Neuronal stem cell (in vitro differentiated cells): ENCODE measurements at regions not wholly inside any gene's neighbourhood (a gene's known extent, or its start where the extent isn't known, plus 50 kb on each side); places are given as distances from the start of the nearest gene placed in this dataset.
"Not testable (repeated sequence)": the region's sequence is repeated elsewhere in the genome, so short reads cannot be mapped to it uniquely, and the experiment has no call there.

Experiments used
- DNase-seq: peaks from one replicate; pipeline ENCODE4 v3.0.0-alpha.2; 2013; ENCODE audit warnings: low spot score
- H2AFZ ChIP-seq: one replicate; pipeline ENCODE4 v1.6.1; 2013; ENCODE audit warnings: mild to moderate bottlenecking, low read length, inconsistent platforms
- H2AK5ac ChIP-seq: 2 replicates; pipeline ENCODE4 v1.6.1; 2013; ENCODE audit warnings: low read depth, mild to moderate bottlenecking, inconsistent platforms, low read length, moderate library complexity, mixed read lengths
- H2BK120ac ChIP-seq: 2 replicates; pipeline ENCODE4 v1.6.1; 2013; ENCODE audit warnings: low read depth, mild to moderate bottlenecking, inconsistent platforms, low read length, moderate library complexity, mixed read lengths
- H2BK12ac ChIP-seq: one replicate; pipeline ENCODE4 v1.6.1; 2013; ENCODE audit warnings: low read length, inconsistent platforms
- H2BK15ac ChIP-seq: 2 replicates; pipeline ENCODE4 v1.6.1; 2013; ENCODE audit warnings: mild to moderate bottlenecking, low read length, inconsistent platforms, mixed read lengths
- H2BK5ac ChIP-seq: one replicate; pipeline ENCODE4 v1.6.1; 2013; ENCODE audit warnings: inconsistent platforms, mild to moderate bottlenecking, low read length, moderate library complexity
- H3K14ac ChIP-seq: one replicate; pipeline ENCODE4 v1.6.1; 2013; ENCODE audit warnings: low read length, inconsistent platforms
- H3K18ac ChIP-seq: 2 replicates; pipeline ENCODE4 v1.6.1; 2013; ENCODE audit warnings: low read length, inconsistent platforms
- H3K23ac ChIP-seq: 2 replicates; pipeline ENCODE4 v1.6.1; 2013; ENCODE audit warnings: low read depth, mild to moderate bottlenecking, mixed read lengths, low read length, inconsistent platforms; ENCODE audit not compliant: poor library complexity
- H3K27ac ChIP-seq: replicated peaks from 3 replicates; pipeline ENCODE4 v1.5.1; 2013; ENCODE audit warnings: low read length, inconsistent platforms
- H3K27me3 ChIP-seq, 3 experiments: 2 replicates each; pipeline ENCODE4 v1.6.1; 2013; ENCODE audit warnings: low read length in 3 of 3, mild to moderate bottlenecking in 2 of 3, inconsistent platforms in 1 of 3, low read depth in 1 of 3, mixed read lengths in 1 of 3, moderate library complexity in 1 of 3; ENCODE audit not compliant: control insufficient read depth in 3 of 3, insufficient read depth in 3 of 3
- H3K36me3 ChIP-seq, 2 donors: replicated peaks in 1 of 2; 2 replicates each; pipeline ENCODE4 v1.6.1; 2013; ENCODE audit warnings: low read length in 2 of 2; ENCODE audit not compliant: control insufficient read depth in 2 of 2, insufficient read depth in 2 of 2
- H3K4ac ChIP-seq: 2 replicates; pipeline ENCODE4 v1.6.1; 2013; ENCODE audit warnings: inconsistent platforms, mild to moderate bottlenecking, low read length, moderate library complexity
- H3K4me1 ChIP-seq, 2 donors: 1 replicate in 1 of 2; 2 replicates in 1 of 2; pipeline ENCODE4 v1.6.1; 2013; ENCODE audit warnings: low read length in 2 of 2, low read depth in 1 of 2; ENCODE audit not compliant: control insufficient read depth in 2 of 2, insufficient read depth in 1 of 2
- H3K4me2 ChIP-seq: one replicate; pipeline ENCODE4 v1.6.1; 2013; ENCODE audit warnings: mild to moderate bottlenecking, low read length, inconsistent platforms; ENCODE audit not compliant: insufficient read depth, poor library complexity, severe bottlenecking
- H3K4me3 ChIP-seq, 2 donors: 2 replicates each; pipeline ENCODE4 v1.5.1; 2013; ENCODE audit warnings: low read length in 2 of 2, mild to moderate bottlenecking in 2 of 2, inconsistent platforms in 1 of 2, moderate library complexity in 1 of 2
- H3K79me1 ChIP-seq: one replicate; pipeline ENCODE4 v1.6.1; 2013; ENCODE audit warnings: low read depth, mild to moderate bottlenecking, inconsistent platforms, low read length, moderate library complexity
- H3K9ac ChIP-seq: one replicate; pipeline ENCODE4 v1.6.1; 2013; ENCODE audit warnings: mild to moderate bottlenecking, low read depth, low read length, inconsistent platforms; ENCODE audit not compliant: poor library complexity
- H3K9me3 ChIP-seq, 2 donors: replicated peaks in 1 of 2; 2 replicates each; pipeline versions ENCODE3 to v1.6.1; 2013; ENCODE audit warnings: low read length in 2 of 2, mild to moderate bottlenecking in 2 of 2, inconsistent platforms in 1 of 2, low read depth in 1 of 2, mixed read lengths in 1 of 2, moderate library complexity in 1 of 2; ENCODE audit not compliant: control insufficient read depth in 2 of 2, insufficient read depth in 1 of 2
- H4K8ac ChIP-seq: one replicate; pipeline ENCODE4 v1.6.1; 2013; ENCODE audit warnings: low read depth, mild to moderate bottlenecking, inconsistent platforms, low read length, moderate library complexity
- H4K91ac ChIP-seq: one replicate; pipeline ENCODE4 v1.6.1; 2013; ENCODE audit warnings: low read length, low read depth, mild to moderate bottlenecking, inconsistent platforms; ENCODE audit not compliant: poor library complexity
- WGBS, 2 donors: extraction: QIAGEN DNeasy Blood & Tissue Kit; methylation state at CpG; one replicate each; pipeline ENCODE4 v1.1.7; 2013; ENCODE audit warnings: missing lambda C conversion rate in 2 of 2, mixed read lengths in 1 of 2; ENCODE audit not compliant: insufficient read length in 2 of 2, insufficient replicate concordance in 1 of 2; ENCODE audit errors: extremely low coverage in 2 of 2; 5-methylcytosine and 5-hydroxymethylcytosine counted together

DNA sequence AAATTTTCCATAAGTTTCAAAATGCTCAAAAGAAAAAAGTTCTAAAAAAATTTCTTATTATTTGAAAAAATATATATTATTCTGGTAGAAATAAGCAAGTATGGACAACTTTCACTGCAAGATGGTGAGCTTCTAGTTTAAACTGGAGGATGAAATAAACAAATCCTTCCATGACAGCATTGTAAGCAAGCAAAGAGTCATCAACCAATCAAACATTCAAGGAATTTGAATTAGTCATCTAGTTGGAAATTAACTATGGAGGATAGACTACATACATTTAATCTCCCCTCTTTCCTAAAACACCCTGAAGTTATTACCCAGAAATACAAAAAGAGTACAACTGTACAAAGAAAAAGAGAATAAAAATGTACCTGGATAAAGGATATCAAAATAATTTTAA, 51.0 kb upstream of the IRX5 start:
- H2BK15ac ChIP-seq, result no peak overlapping the region
- no peak overlapping the region for H3K4ac ChIP-seq
- H3K9ac ChIP-seq, result no peak overlapping the region
- H3K4me2 ChIP-seq, result no peak overlapping the region
- H2AFZ ChIP-seq, result no peak overlapping the region
- H3K79me1 ChIP-seq, result no peaks in the 10 kb centered on the region
- no peak overlapping the region for H4K8ac ChIP-seq
- DNase-seq, result no peak
- H3K23ac ChIP-seq, result no peak overlapping the region
- H2BK120ac ChIP-seq, result no peak overlapping the region
- no peaks in the 10 kb centered on the region for H3K27me3 ChIP-seq
- H3K18ac ChIP-seq, result no peak overlapping the region
- no peak overlapping the region for H2BK5ac ChIP-seq
- H3K4me1 ChIP-seq, result peaks cover 0 to 9% of the 10 kb centered on the region in 2 donors
- no peak overlapping the region for H4K91ac ChIP-seq
- no peak overlapping the region for H3K27ac ChIP-seq
- peaks cover 0 to 3% of the 10 kb centered on the region in 2 donors for H3K9me3 ChIP-seq
- no peak overlapping the region for H2AK5ac ChIP-seq
- no peak overlapping the region for H3K4me3 ChIP-seq
- H2BK12ac ChIP-seq, result no peak overlapping the region
- no peak overlapping the region for H3K14ac ChIP-seq
- H3K36me3 ChIP-seq, result no peaks in the 10 kb centered on the region

DNA sequence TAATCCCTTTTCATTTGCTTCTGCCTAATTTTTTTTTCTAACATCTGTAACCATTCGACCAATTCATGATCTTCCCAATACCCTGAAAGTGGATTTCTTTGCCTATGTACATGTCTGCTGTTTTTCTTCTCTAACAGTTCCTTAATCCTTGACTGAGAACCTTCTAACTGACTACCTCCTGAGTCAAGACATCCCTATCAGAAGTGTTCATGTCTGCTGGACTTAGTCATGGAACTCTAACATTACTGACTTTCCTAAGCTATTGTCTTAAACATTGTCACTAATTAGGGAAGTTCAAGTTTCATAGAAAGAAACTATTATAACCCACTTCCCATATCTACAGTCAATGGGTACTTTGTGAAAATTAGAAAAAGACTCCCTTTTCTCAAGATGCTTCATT, 52.4 kb upstream of the IRX5 start:
- Histone ChIP-seq H2AK5ac (no peak overlapping the region), H3K79me1 (no peaks in the 10 kb centered on the region), H2BK12ac (no peak overlapping the region), H3K36me3 (no peaks in the 10 kb centered on the region), H3K27ac (no peak overlapping the region), H3K18ac (no peak overlapping the region), H3K4ac (no peak overlapping the region), H3K23ac (no peak overlapping the region), H3K9ac (no peak overlapping the region), H3K4me3 (no peak overlapping the region), H3K9me3 (no peaks in the 10 kb centered on the region), H2BK15ac (no peak overlapping the region), H2BK120ac (no peak overlapping the region), H4K91ac (no peak overlapping the region), H2AFZ (no peak overlapping the region), H3K4me1 (peaks cover under 1 to 9% of the 10 kb centered on the region in 2 donors), H2BK5ac (no peak overlapping the region), H3K14ac (no peak overlapping the region), H3K4me2 (no peak overlapping the region), H3K27me3 (no peaks in the 10 kb centered on the region), H4K8ac (no peak overlapping the region)
- WGBS, 2 donors, result no CpG with 5 or more reads among the region's 1 CpG
- DNase-seq, result no peak

DNA sequence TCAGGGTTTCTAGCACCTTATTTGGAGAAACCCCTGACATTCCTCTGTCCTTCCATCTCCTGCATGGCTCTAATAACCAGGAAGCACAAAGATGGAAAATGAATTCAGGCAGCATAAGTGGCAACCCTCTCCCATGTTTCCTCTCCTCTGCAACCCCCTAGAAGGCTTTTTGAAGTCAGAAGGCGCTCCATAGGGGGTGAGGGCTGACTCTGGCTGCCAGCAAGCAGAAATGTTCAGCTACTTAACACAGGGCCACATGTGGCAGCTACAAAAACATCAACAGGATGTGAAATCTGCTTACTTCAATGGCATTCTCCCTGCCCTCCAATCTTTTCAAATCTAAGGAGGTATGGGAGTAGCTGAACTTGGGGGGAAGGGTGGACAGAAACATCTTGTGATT, 55.2 kb upstream of the IRX5 start:
- Histone ChIP-seq H4K91ac (no peak overlapping the region), H2BK120ac (no peak overlapping the region), H3K9me3 (no peaks in the 10 kb centered on the region), H2BK5ac (no peak overlapping the region), H2BK12ac (no peak overlapping the region), H3K27me3 (no peaks in the 10 kb centered on the region), H3K4me1 (peaks cover 2 to 9% of the 10 kb centered on the region in 2 donors), H3K9ac (no peak overlapping the region), H3K4me3 (no peak overlapping the region), H2AK5ac (no peak overlapping the region), H3K4me2 (no peak overlapping the region), H3K27ac (no peak overlapping the region), H4K8ac (no peak overlapping the region), H3K36me3 (no peaks in the 10 kb centered on the region), H3K14ac (no peak overlapping the region), H3K23ac (no peak overlapping the region), H2BK15ac (no peak overlapping the region), H3K79me1 (no peaks in the 10 kb centered on the region), H2AFZ (peak overlapping the region; percentile 75), H3K18ac (no peak overlapping the region), H3K4ac (no peak overlapping the region)
- WGBS, 2 donors, result no CpG with 5 or more reads among the region's 1 CpG
- no peak for DNase-seq

DNA sequence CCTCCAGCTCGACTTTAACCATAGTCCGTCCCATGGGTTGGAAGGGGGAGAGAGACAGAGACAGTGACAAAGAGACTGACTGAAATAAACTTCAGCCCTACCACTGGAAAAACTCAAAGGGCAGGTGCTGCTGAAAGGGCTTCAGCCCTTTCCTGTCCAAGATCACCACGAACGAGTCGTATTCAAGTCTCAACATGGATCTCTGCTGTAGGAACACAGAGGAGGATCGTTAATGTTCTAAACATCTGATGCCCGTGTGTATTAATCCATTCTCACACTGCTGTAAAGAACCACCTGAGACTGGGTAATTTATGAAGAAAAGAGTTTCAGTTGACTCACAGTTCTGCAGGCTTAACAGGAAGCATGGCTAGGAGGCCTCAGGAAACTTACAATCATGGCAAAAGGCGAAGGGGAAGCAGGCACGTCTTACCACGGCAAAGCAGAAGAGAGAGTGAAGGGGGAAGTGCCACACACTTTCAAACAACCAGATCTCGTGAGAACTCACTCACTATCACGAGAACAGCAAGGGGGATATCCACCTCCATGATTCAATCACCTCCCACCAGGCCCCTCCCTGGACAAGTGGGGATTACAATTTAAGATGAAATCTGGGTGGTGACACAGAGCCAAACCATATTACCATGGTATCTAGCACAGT, 56.8 kb upstream of the IRX5 start:
- H3K9me3 ChIP-seq, H2BK15ac ChIP-seq, H2BK5ac ChIP-seq, H3K4me3 ChIP-seq, H2BK120ac ChIP-seq, H4K91ac ChIP-seq, H4K8ac ChIP-seq, H3K27me3 ChIP-seq, H3K36me3 ChIP-seq, H2AFZ ChIP-seq, H3K4ac ChIP-seq, H2AK5ac ChIP-seq, H3K79me1 ChIP-seq, H3K4me1 ChIP-seq, H3K23ac ChIP-seq, H3K9ac ChIP-seq, H3K18ac ChIP-seq, DNase-seq, H3K14ac ChIP-seq, H3K27ac ChIP-seq, H2BK12ac ChIP-seq, H3K4me2 ChIP-seq: not testable (repeated sequence)
- WGBS, 2 donors, result no CpG with 5 or more reads among the region's 12 CpGs
